ENCODE measurements at regions not wholly inside any gene's neighbourhood (a gene's known extent, or its start where the extent isn't known, plus 50 kb on each side); places are given as distances from the start of the nearest gene placed in this dataset.

GRCh38 chr3:22045882-22046281, 294.9 kb upstream of the ZNF385D start:
- DNase-seq (ENCODE audit: low spot score) (no peak), ATAC-seq (ENCODE audit: insufficient number of reproducible peaks, low FRiP score, low read depth) (no peak)
- Histone ChIP-seq H3K27ac (no peak overlapping the region), H3K4me3 (no peak overlapping the region), H3K9me3 (no peaks in the 10 kb centered on the region), H3K36me3 (no peaks in the 10 kb centered on the region), H3K27me3 (replicated peaks; ENCODE audit: insufficient read depth) (no peaks in the 10 kb centered on the region), H3K4me1 (ENCODE audit: control insufficient read depth in 1 of 2, low read depth in 2 of 2) (no peaks in the 10 kb centered on the region)
- no peak for TF ChIP-seq CTCF (IDR thresholded peaks at IDR 0.05)

DNA sequence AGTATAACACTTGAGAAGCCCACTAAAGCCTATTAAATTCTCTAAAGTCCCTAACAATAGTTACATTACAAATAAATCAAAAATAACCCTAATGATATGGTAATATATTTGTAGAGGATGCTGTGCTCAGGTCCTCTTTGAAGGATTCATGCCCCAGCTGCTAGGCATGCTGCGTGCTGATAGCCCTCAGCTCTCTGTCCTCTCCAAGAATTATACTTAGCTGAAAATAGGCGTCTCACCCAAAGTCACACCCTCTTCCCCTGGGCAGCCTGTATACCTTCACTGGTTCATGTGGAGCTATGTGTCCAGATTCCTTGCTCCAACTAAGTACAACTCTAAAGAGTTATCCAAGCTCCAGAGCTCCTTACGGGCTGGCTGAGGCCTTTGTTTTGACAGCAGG, 312.5 kb upstream of the ZNF385D start:
- TF ChIP-seq CTCF (IDR thresholded peaks at IDR 0.05), result no peak
- Histone ChIP-seq H3K27ac (no peak overlapping the region), H3K27me3 (replicated peaks; ENCODE audit: insufficient read depth) (no peaks in the 10 kb centered on the region), H3K36me3 (no peaks in the 10 kb centered on the region), H3K4me3 (no peak overlapping the region), H3K9me3 (no peaks in the 10 kb centered on the region), H3K4me1 (ENCODE audit: control insufficient read depth in 1 of 2, low read depth in 2 of 2) (no peaks in the 10 kb centered on the region)
- DNase-seq (ENCODE audit: low spot score) (no peak), ATAC-seq (ENCODE audit: insufficient number of reproducible peaks, low FRiP score, low read depth) (no peak)

- Histone ChIP-seq H3K4me1 (ENCODE audit: control insufficient read depth in 1 of 2, low read depth in 2 of 2) (no peaks in the 10 kb centered on the region), H3K4me3 (no peak overlapping the region), H3K9me3 (no peaks in the 10 kb centered on the region), H3K27ac (no peak overlapping the region), H3K36me3 (no peaks in the 10 kb centered on the region), H3K27me3 (replicated peaks; ENCODE audit: insufficient read depth) (no peaks in the 10 kb centered on the region)
- ATAC-seq (ENCODE audit: insufficient number of reproducible peaks, low FRiP score, low read depth) (no peak), DNase-seq (ENCODE audit: low spot score) (no peak)
- TF ChIP-seq CTCF (IDR thresholded peaks at IDR 0.05), result no peak
Observed at GRCh38 chr3:22068619-22069018, 317.6 kb upstream of the ZNF385D start.

DNA sequence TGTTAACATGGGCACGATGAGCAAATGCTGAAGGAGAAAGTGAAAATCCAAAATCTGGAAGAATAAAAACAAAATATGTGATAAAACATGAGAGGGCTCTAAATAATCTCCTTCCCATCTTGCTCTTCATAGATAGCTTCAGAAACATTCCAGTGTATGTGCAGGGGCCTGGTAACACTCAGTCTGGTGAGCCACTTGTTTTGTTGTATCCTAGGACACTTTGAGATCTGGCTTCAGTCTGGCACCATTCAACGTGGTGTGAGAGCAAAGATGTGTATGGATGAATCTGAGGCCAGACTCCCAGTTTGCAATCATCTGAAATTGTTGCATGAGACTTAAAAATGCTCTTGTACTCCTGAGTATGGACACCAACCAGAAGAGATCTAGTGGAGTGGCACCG, 337.2 kb upstream of the ZNF385D start:
- no peaks in the 10 kb centered on the region for H3K4me1 ChIP-seq (ENCODE audit: control insufficient read depth in 1 of 2, low read depth in 2 of 2)
- TF ChIP-seq CTCF (IDR thresholded peaks at IDR 0.05), result no peak
- no peak for DNase-seq (ENCODE audit: low spot score)
- H3K9me3 ChIP-seq, result no peaks in the 10 kb centered on the region
- no peak overlapping the region for H3K27ac ChIP-seq
- no peaks in the 10 kb centered on the region for H3K36me3 ChIP-seq
- no peaks in the 10 kb centered on the region for H3K27me3 ChIP-seq (replicated peaks; ENCODE audit: insufficient read depth)
- H3K4me3 ChIP-seq, result no peak overlapping the region
- no peak for ATAC-seq (ENCODE audit: insufficient number of reproducible peaks, low FRiP score, low read depth)

GRCh38 chr3:22089284-22089683, 338.3 kb upstream of the ZNF385D start:
- no peak for ATAC-seq (ENCODE audit: insufficient number of reproducible peaks, low FRiP score, low read depth)
- Histone ChIP-seq H3K4me1 (ENCODE audit: control insufficient read depth in 1 of 2, low read depth in 2 of 2) (no peaks in the 10 kb centered on the region), H3K27ac (no peak overlapping the region), H3K27me3 (replicated peaks; ENCODE audit: insufficient read depth) (no peaks in the 10 kb centered on the region), H3K9me3 (no peaks in the 10 kb centered on the region), H3K36me3 (no peaks in the 10 kb centered on the region), H3K4me3 (no peak overlapping the region)
- no peak for TF ChIP-seq CTCF (IDR thresholded peaks at IDR 0.05)
- no peak for DNase-seq (ENCODE audit: low spot score)

Data from thoracic aorta (tissue), 2 donors.